Sigmoid colon (tissue), 4 donors: ENCODE measurements at regions not wholly inside any gene's neighbourhood (a gene's known extent, or its start where the extent isn't known, plus 50 kb on each side); places are given as distances from the start of the nearest gene placed in this dataset.
A peak's percentile ranks its signal among the peaks of the same experiment; 100 is the strongest.

ENCODE experiments used
- POLR2A ChIP-seq, 2 donors: fragments of 450-650 bp; IDR thresholded peaks; one replicate each; pipeline ENCODE4 v1.6.1; 2016; ENCODE audit warnings: antibody characterized with exemption in 2 of 2, mild to moderate bottlenecking in 2 of 2, moderate library complexity in 2 of 2
- POLR2AphosphoS5 ChIP-seq, 4 donors: sonication (generic); formaldehyde crosslinking; IDR thresholded peaks; one replicate each; pipeline ENCODE4 v1.6.1; 2017; ENCODE audit warnings: antibody characterized with exemption in 4 of 4
- TF ChIP-seq, protein P1 (sequence below), 4 experiments: fragments of 450-650 bp in 3 of 4; fragments of 200-600 bp in 1 of 4; IDR thresholded peaks; one replicate each; pipeline ENCODE4 v1.5.1; 2016 to 2019; ENCODE audit warnings: antibody characterized with exemption in 4 of 4, mild to moderate bottlenecking in 3 of 4, moderate library complexity in 2 of 4

GRCh38 chr11:11142430-11142829, 210.6 kb downstream of the CSNK2A3 start:
- TF ChIP-seq, protein P1, sequence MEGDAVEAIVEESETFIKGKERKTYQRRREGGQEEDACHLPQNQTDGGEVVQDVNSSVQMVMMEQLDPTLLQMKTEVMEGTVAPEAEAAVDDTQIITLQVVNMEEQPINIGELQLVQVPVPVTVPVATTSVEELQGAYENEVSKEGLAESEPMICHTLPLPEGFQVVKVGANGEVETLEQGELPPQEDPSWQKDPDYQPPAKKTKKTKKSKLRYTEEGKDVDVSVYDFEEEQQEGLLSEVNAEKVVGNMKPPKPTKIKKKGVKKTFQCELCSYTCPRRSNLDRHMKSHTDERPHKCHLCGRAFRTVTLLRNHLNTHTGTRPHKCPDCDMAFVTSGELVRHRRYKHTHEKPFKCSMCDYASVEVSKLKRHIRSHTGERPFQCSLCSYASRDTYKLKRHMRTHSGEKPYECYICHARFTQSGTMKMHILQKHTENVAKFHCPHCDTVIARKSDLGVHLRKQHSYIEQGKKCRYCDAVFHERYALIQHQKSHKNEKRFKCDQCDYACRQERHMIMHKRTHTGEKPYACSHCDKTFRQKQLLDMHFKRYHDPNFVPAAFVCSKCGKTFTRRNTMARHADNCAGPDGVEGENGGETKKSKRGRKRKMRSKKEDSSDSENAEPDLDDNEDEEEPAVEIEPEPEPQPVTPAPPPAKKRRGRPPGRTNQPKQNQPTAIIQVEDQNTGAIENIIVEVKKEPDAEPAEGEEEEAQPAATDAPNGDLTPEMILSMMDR (IDR thresholded peaks at IDR 0.05): no peak
- TF ChIP-seq POLR2AphosphoS5 (IDR thresholded peaks at IDR 0.05): peak in 1 of 4 donors; percentile 6
- no peak for TF ChIP-seq POLR2A (IDR thresholded peaks at IDR 0.05)
